Smooth muscle cell (in vitro differentiated cells): ENCODE measurements at regions not wholly inside any gene's neighbourhood (a gene's known extent, or its start where the extent isn't known, plus 50 kb on each side); places are given as distances from the start of the nearest gene placed in this dataset.

Source experiments
- DNase-seq: peaks from one replicate; lab custom pipeline; 2025; ENCODE audit not compliant: unreplicated experiment; lab: John Stamatoyannopoulos, UW
- H2AFZ ChIP-seq: fragments of 200-600 bp; sonication (generic); 2 replicates; pipeline ENCODE4 v1.6.0; 2016; ENCODE audit warnings: antibody characterized with exemption, low read depth, mild to moderate bottlenecking
- H3F3A ChIP-seq: fragments of 200-600 bp; sonication (generic); 2 replicates; pipeline ENCODE4 v1.6.0; 2017; ENCODE audit warnings: antibody characterized with exemption, low read depth
- H3K27ac ChIP-seq: fragments of 200-600 bp; sonication (generic); 2 replicates; pipeline ENCODE4 v1.5.1; 2016; ENCODE audit warnings: low read depth, mild to moderate bottlenecking
- H3K27me3 ChIP-seq: fragments of 200-600 bp; sonication (generic); 2 replicates; pipeline ENCODE4 v1.6.1; 2016; ENCODE audit warnings: low read depth, mild to moderate bottlenecking
- H3K36me3 ChIP-seq: fragments of 200-600 bp; sonication (generic); 2 replicates; pipeline ENCODE4 v1.5.1; 2016; ENCODE audit warnings: low read depth
- H3K4me1 ChIP-seq: fragments of 200-600 bp; sonication (generic); 2 replicates; pipeline ENCODE4 v1.5.1; 2016; ENCODE audit warnings: low read depth
- H3K4me2 ChIP-seq: fragments of 200-600 bp; sonication (generic); 2 replicates; pipeline ENCODE4 v1.6.0; 2016; ENCODE audit warnings: mild to moderate bottlenecking
- H3K4me3 ChIP-seq: fragments of 200-600 bp; sonication (generic); 2 replicates; pipeline ENCODE4 v1.5.1; 2016; ENCODE audit warnings: mild to moderate bottlenecking
- H3K79me2 ChIP-seq: fragments of 200-600 bp; sonication (generic); 2 replicates; pipeline ENCODE4 v1.6.0; 2016; ENCODE audit warnings: low read depth, mild to moderate bottlenecking
- H3K9ac ChIP-seq: fragments of 200-600 bp; sonication (generic); 2 replicates; pipeline ENCODE4 v1.6.0; 2016; ENCODE audit warnings: low read depth
- H3K9me3 ChIP-seq: fragments of 200-600 bp; sonication (generic); replicated peaks from 2 replicates; pipeline ENCODE4 v1.5.1; 2016; ENCODE audit warnings: low read depth
- H4K20me1 ChIP-seq: fragments of 200-600 bp; sonication (generic); 2 replicates; pipeline ENCODE4 v1.6.0; 2016; ENCODE audit warnings: low read depth
- WGBS: methylation state at CpG from one replicate; pipeline ENCODE4 v1.1.7; 2016; ENCODE audit warnings: low lambda C conversion rate; 5-methylcytosine and 5-hydroxymethylcytosine counted together
- TF ChIP-seq, protein P1 (sequence below): fragments of 200-600 bp; sonication (generic); IDR thresholded peaks from 2 replicates; pipeline ENCODE4 v1.5.1; 2017; ENCODE audit warnings: borderline replicate concordance, mild to moderate bottlenecking, antibody characterized with exemption; ENCODE audit not compliant: insufficient read depth, poor library complexity, severe bottlenecking

DNA sequence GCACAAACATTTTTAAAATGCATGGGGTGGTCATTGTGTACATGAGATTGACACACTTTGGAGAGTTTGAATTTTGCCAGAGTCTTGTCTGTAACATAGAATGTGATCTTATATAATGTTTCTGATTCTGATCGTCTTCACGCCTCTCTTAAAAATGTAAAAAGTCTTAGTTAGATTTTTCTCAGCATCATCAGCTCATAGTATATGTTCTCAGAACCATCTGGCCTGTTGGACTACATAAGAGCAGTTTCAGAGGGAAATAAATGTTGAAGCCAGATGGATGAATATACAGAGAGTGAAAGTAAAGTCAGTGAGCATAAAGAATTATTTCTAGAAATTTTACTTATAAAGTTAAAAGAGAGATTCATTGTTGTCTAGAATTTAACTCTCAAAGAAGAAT lies 789.9 kb upstream of the MIR17HG start:
- Histone ChIP-seq H3K79me2 (no peaks in the 10 kb centered on the region), H3K9me3 (no peaks in the 10 kb centered on the region), H3K4me1 (no peaks in the 10 kb centered on the region), H4K20me1 (no peaks in the 10 kb centered on the region), H3K36me3 (no peaks in the 10 kb centered on the region), H3K4me3 (no peak overlapping the region), H3K9ac (no peak overlapping the region), H3F3A (no peaks in the 10 kb centered on the region), H3K27me3 (no peaks in the 10 kb centered on the region), H3K27ac (no peak overlapping the region), H2AFZ (no peak overlapping the region), H3K4me2 (no peak overlapping the region)
- TF ChIP-seq, protein P1, sequence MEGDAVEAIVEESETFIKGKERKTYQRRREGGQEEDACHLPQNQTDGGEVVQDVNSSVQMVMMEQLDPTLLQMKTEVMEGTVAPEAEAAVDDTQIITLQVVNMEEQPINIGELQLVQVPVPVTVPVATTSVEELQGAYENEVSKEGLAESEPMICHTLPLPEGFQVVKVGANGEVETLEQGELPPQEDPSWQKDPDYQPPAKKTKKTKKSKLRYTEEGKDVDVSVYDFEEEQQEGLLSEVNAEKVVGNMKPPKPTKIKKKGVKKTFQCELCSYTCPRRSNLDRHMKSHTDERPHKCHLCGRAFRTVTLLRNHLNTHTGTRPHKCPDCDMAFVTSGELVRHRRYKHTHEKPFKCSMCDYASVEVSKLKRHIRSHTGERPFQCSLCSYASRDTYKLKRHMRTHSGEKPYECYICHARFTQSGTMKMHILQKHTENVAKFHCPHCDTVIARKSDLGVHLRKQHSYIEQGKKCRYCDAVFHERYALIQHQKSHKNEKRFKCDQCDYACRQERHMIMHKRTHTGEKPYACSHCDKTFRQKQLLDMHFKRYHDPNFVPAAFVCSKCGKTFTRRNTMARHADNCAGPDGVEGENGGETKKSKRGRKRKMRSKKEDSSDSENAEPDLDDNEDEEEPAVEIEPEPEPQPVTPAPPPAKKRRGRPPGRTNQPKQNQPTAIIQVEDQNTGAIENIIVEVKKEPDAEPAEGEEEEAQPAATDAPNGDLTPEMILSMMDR: no peak
- DNase-seq: no peak
- 98% methylated on average over 2 of the region's 2 CpGs for WGBS

DNA sequence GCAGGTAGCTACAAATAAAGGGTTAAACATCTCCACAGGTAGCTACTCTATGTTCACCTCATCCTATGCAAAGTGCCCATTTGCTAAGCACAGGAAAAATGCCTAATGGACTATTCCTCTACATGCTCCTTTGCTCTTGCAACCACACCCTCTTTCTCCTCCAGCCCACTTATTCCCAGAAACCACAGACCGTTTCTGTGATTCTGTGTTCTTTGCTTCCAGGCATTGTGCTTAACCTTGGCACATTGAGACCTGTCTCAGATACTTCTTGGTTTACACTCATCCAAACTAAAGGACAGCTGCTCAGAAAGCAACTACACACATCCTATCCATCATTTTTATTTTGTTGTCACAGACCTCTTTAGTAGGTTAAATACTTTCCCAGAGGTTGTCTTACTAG lies 785.0 kb upstream of the MIR17HG start:
- Histone ChIP-seq H3K27ac (no peak overlapping the region), H3K9me3 (no peaks in the 10 kb centered on the region), H3K4me1 (no peaks in the 10 kb centered on the region), H2AFZ (no peak overlapping the region), H3F3A (no peaks in the 10 kb centered on the region), H3K9ac (no peak overlapping the region), H3K27me3 (no peaks in the 10 kb centered on the region), H4K20me1 (no peaks in the 10 kb centered on the region), H3K4me2 (no peak overlapping the region), H3K79me2 (no peaks in the 10 kb centered on the region), H3K36me3 (no peaks in the 10 kb centered on the region), H3K4me3 (no peak overlapping the region)
- 45% methylated on average over 1 of the region's 1 CpG for WGBS
- no peak for DNase-seq
- TF ChIP-seq, protein P1: no peak

DNA sequence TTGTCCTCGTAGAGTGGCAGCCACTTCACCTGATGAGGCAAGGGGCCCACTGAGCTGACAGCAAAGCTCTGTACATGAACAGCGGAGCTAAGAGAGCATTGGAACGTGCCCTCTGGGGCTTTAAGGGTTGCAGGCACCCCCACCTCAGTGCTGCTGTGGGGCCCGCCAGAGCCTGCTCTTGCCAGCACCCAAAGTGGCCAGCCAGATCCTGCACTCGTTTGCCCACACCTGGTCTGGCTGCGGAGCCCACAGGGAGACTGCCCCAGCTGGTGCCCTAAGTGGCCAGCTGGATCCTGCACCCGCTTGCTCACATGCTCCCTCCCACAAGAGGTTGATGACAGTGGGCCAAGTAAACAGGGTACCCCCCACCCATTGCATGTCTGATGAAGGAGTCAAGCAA lies 783.4 kb upstream of the MIR17HG start:
- H3K36me3 ChIP-seq: no peaks in the 10 kb centered on the region
- H3F3A ChIP-seq: no peaks in the 10 kb centered on the region
- no peaks in the 10 kb centered on the region for H3K4me1 ChIP-seq
- DNase-seq: no peak
- no peaks in the 10 kb centered on the region for H4K20me1 ChIP-seq
- H3K79me2 ChIP-seq: no peaks in the 10 kb centered on the region
- no peak overlapping the region for H2AFZ ChIP-seq
- no peaks in the 10 kb centered on the region for H3K27me3 ChIP-seq
- TF ChIP-seq, protein P1: no peak
- H3K9ac ChIP-seq: no peak overlapping the region
- no peaks in the 10 kb centered on the region for H3K9me3 ChIP-seq
- no peak overlapping the region for H3K27ac ChIP-seq
- H3K4me3 ChIP-seq: no peak overlapping the region
- no peak overlapping the region for H3K4me2 ChIP-seq
- WGBS: 96% methylated on average over 7 of the region's 7 CpGs

DNA sequence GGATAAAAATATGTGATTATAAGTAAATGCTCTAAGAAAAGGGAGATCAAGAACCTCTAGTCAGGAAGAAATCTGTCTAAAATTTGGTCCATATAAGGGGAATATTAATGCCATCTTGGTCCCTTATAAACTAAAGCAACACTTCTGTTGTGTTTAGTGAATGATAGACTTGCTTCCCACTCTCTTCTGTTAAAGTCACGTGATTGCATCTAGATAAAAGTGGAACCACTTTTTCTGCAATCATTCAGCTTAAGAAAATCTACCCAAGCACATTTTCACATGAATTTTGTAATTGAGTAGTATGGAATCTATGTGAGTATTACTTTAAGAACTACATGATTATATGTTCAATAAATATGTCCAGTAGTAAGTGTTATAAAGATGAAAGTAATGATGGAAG lies 782.9 kb upstream of the MIR17HG start:
- no peaks in the 10 kb centered on the region for H3K79me2 ChIP-seq
- no peaks in the 10 kb centered on the region for H3K27me3 ChIP-seq
- no peaks in the 10 kb centered on the region for H3F3A ChIP-seq
- DNase-seq: no peak
- no peak overlapping the region for H3K4me3 ChIP-seq
- H3K4me2 ChIP-seq: no peak overlapping the region
- no peaks in the 10 kb centered on the region for H3K9me3 ChIP-seq
- no peak overlapping the region for H2AFZ ChIP-seq
- WGBS: 88% methylated on average over 1 of the region's 1 CpG
- no peaks in the 10 kb centered on the region for H4K20me1 ChIP-seq
- TF ChIP-seq, protein P1: no peak
- H3K27ac ChIP-seq: no peak overlapping the region
- H3K36me3 ChIP-seq: no peaks in the 10 kb centered on the region
- H3K9ac ChIP-seq: no peak overlapping the region
- no peaks in the 10 kb centered on the region for H3K4me1 ChIP-seq
